ENCODE measurements at regions not wholly inside any gene's neighbourhood (a gene's known extent, or its start where the extent isn't known, plus 50 kb on each side); places are given as distances from the start of the nearest gene placed in this dataset.
"Not testable (repeated sequence)": the region's sequence is repeated elsewhere in the genome, so short reads cannot be mapped to it uniquely, and the experiment has no call there.

- peak in 1 of 2 donors; percentile 39 for DNase-seq (ENCODE audit: low read depth in 2 of 2)
Observed at GRCh38 chr7:45267262-45267661, 109.7 kb downstream of the RAMP3 start.

- no peak for DNase-seq (ENCODE audit: low read depth in 2 of 2)
Observed at GRCh38 chr7:45268013-45268412, 110.4 kb downstream of the RAMP3 start.

- DNase-seq (ENCODE audit: low read depth in 2 of 2), result no peak
Observed at GRCh38 chr7:45269192-45269591, 111.6 kb downstream of the RAMP3 start.

- no peak for DNase-seq (ENCODE audit: low read depth in 2 of 2)
Observed at GRCh38 chr7:45278763-45279398, 121.3 kb downstream of the RAMP3 start.

GRCh38 chr7:45289611-45290010, 132.0 kb downstream of the RAMP3 start:
- not testable (repeated sequence) for DNase-seq (ENCODE audit: low read depth in 2 of 2)

DNA sequence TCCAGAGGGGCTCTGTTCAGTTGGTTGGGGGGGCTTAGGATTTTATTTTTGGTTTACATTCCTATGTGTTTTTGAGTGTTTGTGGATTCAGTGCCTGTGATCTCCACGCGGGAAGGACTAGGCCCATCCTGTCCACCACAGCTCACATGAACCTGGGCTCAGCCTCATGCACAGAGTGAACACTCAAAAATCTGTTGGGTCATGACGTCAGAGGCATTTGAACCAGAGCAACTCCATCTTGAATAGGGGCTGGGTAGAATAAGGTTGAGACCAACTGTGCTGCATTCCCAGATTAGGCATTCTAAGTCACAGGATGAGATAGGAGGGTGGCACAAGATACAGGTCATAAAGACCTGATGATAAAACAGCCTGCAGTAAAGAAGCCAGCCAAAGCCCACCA, 133.3 kb downstream of the RAMP3 start:
- DNase-seq (ENCODE audit: low read depth in 2 of 2), result no peak

- DNase-seq (ENCODE audit: low read depth in 2 of 2), result no peak
Observed at GRCh38 chr7:45292481-45292880, 134.9 kb downstream of the RAMP3 start.

DNA sequence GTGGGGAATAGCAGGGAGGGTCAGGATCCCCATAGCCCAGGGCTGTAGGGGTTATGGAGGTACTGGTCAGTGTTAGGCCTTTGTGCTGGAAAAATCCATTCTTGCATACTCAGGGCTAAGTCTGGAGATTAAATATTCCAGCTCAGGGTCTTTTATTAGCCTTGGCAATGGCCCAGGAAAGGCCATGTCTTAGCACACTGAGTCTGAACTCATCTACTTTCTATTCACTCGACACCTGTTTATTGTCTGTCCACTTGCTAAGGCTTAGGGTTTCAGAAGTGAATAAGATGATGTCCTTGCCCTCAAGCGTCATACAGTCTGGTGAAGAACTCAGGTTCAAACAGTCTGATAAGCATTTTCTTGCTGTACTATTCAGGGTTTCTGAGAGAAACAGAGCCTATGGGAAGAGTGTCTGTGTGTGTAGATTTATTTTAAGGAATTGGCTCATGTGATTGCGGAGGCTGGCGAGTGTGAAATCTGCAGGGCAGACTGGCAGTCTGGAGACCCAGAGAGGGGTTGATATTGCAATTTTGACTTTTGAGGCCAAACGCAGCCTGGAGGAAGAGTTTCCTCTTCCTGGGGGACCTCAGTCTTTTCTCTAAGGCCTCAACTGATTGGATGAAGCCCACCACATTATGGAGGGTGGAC, 135.8 kb downstream of the RAMP3 start:
- no peak for DNase-seq (ENCODE audit: low read depth in 2 of 2)

DNA sequence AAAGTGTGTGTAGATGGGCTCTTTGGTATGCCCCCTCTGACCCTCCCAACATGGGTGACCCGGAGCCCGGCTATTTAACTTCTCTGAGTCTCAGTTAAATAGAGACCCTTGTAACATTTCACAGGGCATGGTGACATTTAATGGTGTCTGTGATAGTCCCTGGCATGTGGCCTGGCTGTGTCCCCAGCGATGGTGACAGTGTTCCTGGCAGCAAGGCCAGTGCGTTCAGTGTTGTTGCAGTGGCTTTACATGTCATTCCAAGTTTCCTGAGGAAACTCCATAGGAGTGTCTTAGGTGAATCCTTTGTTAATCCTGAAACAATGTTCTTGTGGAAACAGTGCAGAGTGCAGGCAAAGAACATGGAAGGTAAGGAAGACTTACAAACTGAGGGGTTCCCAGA, 137.0 kb downstream of the RAMP3 start:
- no peak for DNase-seq (ENCODE audit: low read depth in 2 of 2)

- DNase-seq (ENCODE audit: low read depth in 2 of 2), result no peak
Observed at GRCh38 chr7:45295222-45295621, 137.6 kb downstream of the RAMP3 start.

- no peak for DNase-seq (ENCODE audit: low read depth in 2 of 2)
Observed at GRCh38 chr7:45296748-45297147, 139.2 kb downstream of the RAMP3 start.

DNA sequence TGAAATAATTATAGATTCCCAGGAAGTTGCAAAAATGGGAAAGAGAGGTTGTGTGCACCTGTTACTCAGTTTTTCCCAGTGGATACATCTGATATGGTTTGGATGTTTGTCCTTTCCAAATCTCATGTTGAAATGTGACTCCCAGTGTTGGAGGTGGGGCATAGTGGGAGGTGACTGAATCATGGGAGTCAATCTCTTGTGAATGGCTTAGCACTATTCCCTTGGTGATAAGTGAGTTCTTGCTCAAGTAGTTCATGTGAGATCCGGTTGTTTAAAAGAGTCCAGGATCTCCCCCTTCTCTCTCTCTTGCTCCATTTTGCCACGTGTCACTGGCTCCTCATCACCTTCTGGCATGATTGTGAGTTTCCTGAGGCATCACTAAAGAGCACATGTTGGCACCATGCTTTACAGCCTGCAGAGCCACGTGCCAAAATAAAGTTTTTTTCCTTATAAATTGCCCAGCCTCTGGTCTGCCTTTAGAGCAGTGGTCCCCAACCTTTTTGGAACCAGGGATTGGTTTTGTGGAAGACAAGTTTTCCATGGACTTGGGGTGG, 149.2 kb downstream of the RAMP3 start:
- no peak for DNase-seq (ENCODE audit: low read depth in 2 of 2)

DNA sequence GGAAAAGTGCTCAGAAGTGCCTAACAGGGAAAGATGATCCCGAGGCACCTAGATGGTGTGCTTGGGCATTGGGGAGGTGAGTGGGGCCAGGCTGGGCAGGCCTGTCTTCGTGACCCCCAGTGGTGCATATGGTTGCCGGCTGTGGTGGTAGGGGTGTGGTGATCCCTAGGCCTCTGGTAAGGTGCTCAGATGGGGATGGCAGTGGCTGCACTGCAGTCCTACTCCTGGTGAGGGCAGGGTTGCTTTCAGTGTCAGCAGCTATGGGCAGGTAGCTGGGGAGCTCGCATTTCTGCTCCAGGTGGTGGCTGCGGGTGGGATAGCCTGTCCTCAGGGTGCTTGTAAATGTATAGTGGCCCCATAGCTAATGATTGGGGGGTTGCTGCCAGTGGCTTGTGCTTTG, 154.0 kb downstream of the RAMP3 start:
- no peak for DNase-seq (ENCODE audit: low read depth in 2 of 2)

- DNase-seq (ENCODE audit: low read depth in 2 of 2), result not testable (repeated sequence)
Observed at GRCh38 chr7:45315512-45315911, 157.9 kb downstream of the RAMP3 start.

- DNase-seq (ENCODE audit: low read depth in 2 of 2), result no peak
Observed at GRCh38 chr7:45324683-45325237, 167.2 kb downstream of the RAMP3 start.

- DNase-seq (ENCODE audit: low read depth in 2 of 2), result no peak
Observed at GRCh38 chr7:45325378-45325777, 167.8 kb downstream of the RAMP3 start.

DNA sequence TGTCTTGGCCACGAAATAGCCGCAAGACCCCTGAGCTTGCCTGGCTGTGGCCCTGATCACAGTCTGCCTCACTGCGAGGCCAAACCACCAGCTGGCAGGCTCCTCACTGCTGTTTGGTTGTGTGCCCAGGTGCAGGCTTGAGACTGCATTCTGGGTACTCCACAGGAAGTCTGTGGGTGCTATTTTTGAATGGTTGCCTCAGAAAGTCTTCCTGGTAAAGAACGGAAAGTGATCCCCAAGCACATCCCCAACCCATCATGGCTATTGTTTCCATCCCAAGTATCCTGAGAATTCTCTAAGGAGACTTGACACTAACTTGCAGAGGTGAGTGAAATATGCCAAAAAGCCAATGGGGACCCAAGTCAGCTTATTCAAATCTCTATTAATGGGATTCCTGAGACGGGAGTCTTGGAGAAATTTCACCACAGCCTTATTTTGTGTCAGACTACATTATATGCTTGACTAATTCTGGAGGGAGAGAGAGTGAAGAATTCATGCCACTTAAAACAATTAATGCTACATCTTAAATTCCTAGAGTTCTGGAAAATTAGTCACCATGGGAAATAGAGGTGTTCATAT, 170.9 kb downstream of the RAMP3 start:
- DNase-seq (ENCODE audit: low read depth in 2 of 2), result no peak

GRCh38 chr7:45331563-45331962, 174.0 kb downstream of the RAMP3 start:
- DNase-seq (ENCODE audit: low read depth in 2 of 2), result no peak

GRCh38 chr7:45335024-45335423, 177.4 kb downstream of the RAMP3 start:
- DNase-seq (ENCODE audit: low read depth in 2 of 2), result not testable (repeated sequence)

DNA sequence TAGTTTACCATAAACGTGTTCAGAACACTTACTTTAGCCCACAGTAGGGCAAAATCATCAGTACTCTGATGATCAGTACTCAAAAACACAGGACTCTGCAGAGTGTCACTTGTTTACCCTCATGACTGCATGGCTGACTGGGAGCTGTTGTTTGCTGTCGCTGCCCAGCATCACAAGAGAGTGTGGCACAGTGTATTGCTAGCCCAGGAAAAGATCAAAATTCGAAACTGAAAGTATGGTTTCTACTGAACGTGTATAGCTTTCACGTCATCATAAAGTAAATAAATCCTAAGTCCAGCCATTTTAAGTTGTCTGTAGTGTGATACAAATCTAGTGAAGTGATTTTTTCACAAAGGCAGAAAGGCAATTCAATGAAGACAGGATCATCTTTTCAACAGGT, 184.6 kb downstream of the RAMP3 start:
- no peak for DNase-seq (ENCODE audit: low read depth in 2 of 2)

- no peak for DNase-seq (ENCODE audit: low read depth in 2 of 2)
Observed at GRCh38 chr7:45343746-45344145, 186.2 kb downstream of the RAMP3 start.

- DNase-seq (ENCODE audit: low read depth in 2 of 2), result no peak
Observed at GRCh38 chr7:45347804-45348203, 190.2 kb downstream of the RAMP3 start.

- DNase-seq (ENCODE audit: low read depth in 2 of 2), result no peak
Observed at GRCh38 chr7:45349090-45349489, 191.5 kb downstream of the RAMP3 start.

All from lung microvascular endothelial cell (primary cell).